HG03139 (cell line): ENCODE measurements at regions not wholly inside any gene's neighbourhood (a gene's known extent, or its start where the extent isn't known, plus 50 kb on each side); places are given as distances from the start of the nearest gene placed in this dataset.

Experiments
- ATAC-seq: cut with Tn5 transposase; IDR thresholded peaks from one replicate; pipeline ENCODE4 v1.9.1; 2021; ENCODE audit not compliant: unreplicated experiment

GRCh38 chr3:80239301-80239700 is 471.5 kb upstream of the ROBO1 start:
- ATAC-seq = no peak

GRCh38 chr3:80238606-80239005 is 470.8 kb upstream of the ROBO1 start:
- ATAC-seq = no peak

GRCh38 chr3:80238152-80238551 is 470.4 kb upstream of the ROBO1 start:
- no peak for ATAC-seq

- ATAC-seq = no peak
These were observed 466.9 kb upstream of the ROBO1 start for GRCh38 chr3:80234706-80235105.

GRCh38 chr3:80233576-80233975 is 465.8 kb upstream of the ROBO1 start:
- no peak for ATAC-seq

GRCh38 chr3:80232760-80233159 is 465.0 kb upstream of the ROBO1 start:
- ATAC-seq = no peak

GRCh38 chr3:80230962-80231361 is 463.2 kb upstream of the ROBO1 start:
- ATAC-seq = no peak

GRCh38 chr3:80227216-80227615 is 459.4 kb upstream of the ROBO1 start:
- no peak for ATAC-seq

GRCh38 chr3:80215191-80215590 is 447.4 kb upstream of the ROBO1 start:
- no peak for ATAC-seq

GRCh38 chr3:80213086-80213485 is 445.3 kb upstream of the ROBO1 start:
- no peak for ATAC-seq

GRCh38 chr3:80192936-80193335 is 425.1 kb upstream of the ROBO1 start:
- ATAC-seq = no peak

GRCh38 chr3:80190051-80190450 is 422.3 kb upstream of the ROBO1 start:
- ATAC-seq = no peak

- no peak for ATAC-seq
These were observed 420.2 kb upstream of the ROBO1 start for GRCh38 chr3:80187981-80188380.

GRCh38 chr3:80159990-80160506 is 392.2 kb upstream of the ROBO1 start:
- ATAC-seq = no peak

GRCh38 chr3:80158332-80158731 is 390.5 kb upstream of the ROBO1 start:
- no peak for ATAC-seq

- ATAC-seq = no peak
These were observed 389.7 kb upstream of the ROBO1 start for GRCh38 chr3:80157546-80157945.

- no peak for ATAC-seq
These were observed 384.9 kb upstream of the ROBO1 start for GRCh38 chr3:80152692-80153091.

- no peak for ATAC-seq
These were observed 374.9 kb upstream of the ROBO1 start for GRCh38 chr3:80142714-80143113.

GRCh38 chr3:80141557-80141956 is 373.8 kb upstream of the ROBO1 start:
- no peak for ATAC-seq

GRCh38 chr3:80116281-80116680 is 348.5 kb upstream of the ROBO1 start:
- no peak for ATAC-seq

GRCh38 chr3:80114694-80115093 is 346.9 kb upstream of the ROBO1 start:
- ATAC-seq = no peak

- ATAC-seq = no peak
These were observed 345.5 kb upstream of the ROBO1 start for GRCh38 chr3:80113331-80113730.

GRCh38 chr3:80099559-80100066 is 331.8 kb upstream of the ROBO1 start:
- ATAC-seq = no peak
